Ectodermal cell (in vitro differentiated cells): ENCODE measurements at regions not wholly inside any gene's neighbourhood (a gene's known extent, or its start where the extent isn't known, plus 50 kb on each side); places are given as distances from the start of the nearest gene placed in this dataset.
"Not testable (repeated sequence)": the region's sequence is repeated elsewhere in the genome, so short reads cannot be mapped to it uniquely, and the experiment has no call there.

Source experiments
- H3K27ac ChIP-seq: 2 replicates; pipeline ENCODE4 v1.7.0; 2013; ENCODE audit warnings: mild to moderate bottlenecking, low read depth, low read length; ENCODE audit not compliant: insufficient read depth, poor library complexity, severe bottlenecking
- H3K27me3 ChIP-seq: 2 replicates; pipeline ENCODE4 v1.7.0; 2013; ENCODE audit warnings: mild to moderate bottlenecking, low read length; ENCODE audit not compliant: insufficient read depth, control insufficient read depth, poor library complexity, severe bottlenecking
- H3K36me3 ChIP-seq: one replicate; pipeline ENCODE4 v1.7.0; 2013; ENCODE audit warnings: low read length; ENCODE audit not compliant: control insufficient read depth, insufficient read depth
- H3K4me1 ChIP-seq: one replicate; pipeline ENCODE4 v1.7.0; 2013; ENCODE audit warnings: low read length; ENCODE audit not compliant: control insufficient read depth, insufficient read depth
- H3K4me3 ChIP-seq: 2 replicates; pipeline ENCODE4 v1.7.0; 2013; ENCODE audit warnings: low read depth, low read length, control low read depth; ENCODE audit not compliant: insufficient read depth
- H3K9me3 ChIP-seq: 2 replicates; pipeline ENCODE4 v1.7.0; 2013; ENCODE audit warnings: mild to moderate bottlenecking, low read length, moderate library complexity; ENCODE audit not compliant: control insufficient read depth
- WGBS, 2 experiments: methylation state at CpG; one replicate each; pipeline ENCODE4 v1.1.7; 2013; ENCODE audit warnings: missing lambda C conversion rate in 2 of 2; 5-methylcytosine and 5-hydroxymethylcytosine counted together

- H3K27me3 ChIP-seq, result no peaks in the 10 kb centered on the region
- no peaks in the 10 kb centered on the region for H3K36me3 ChIP-seq
- H3K27ac ChIP-seq, result no peak overlapping the region
- H3K9me3 ChIP-seq, result no peaks in the 10 kb centered on the region
- no peaks in the 10 kb centered on the region for H3K4me1 ChIP-seq
- no peak overlapping the region for H3K4me3 ChIP-seq
Measured at GRCh38 chr4:19566041-19566440, 685.7 kb upstream of the SLIT2 start.

GRCh38 chr4:19562456-19562855 lies 689.2 kb upstream of the SLIT2 start:
- Histone ChIP-seq H3K36me3 (no peaks in the 10 kb centered on the region), H3K27ac (no peak overlapping the region)
- 90 to 93% methylated on average over 3 of the region's 3 CpGs for WGBS, 2 experiments

DNA sequence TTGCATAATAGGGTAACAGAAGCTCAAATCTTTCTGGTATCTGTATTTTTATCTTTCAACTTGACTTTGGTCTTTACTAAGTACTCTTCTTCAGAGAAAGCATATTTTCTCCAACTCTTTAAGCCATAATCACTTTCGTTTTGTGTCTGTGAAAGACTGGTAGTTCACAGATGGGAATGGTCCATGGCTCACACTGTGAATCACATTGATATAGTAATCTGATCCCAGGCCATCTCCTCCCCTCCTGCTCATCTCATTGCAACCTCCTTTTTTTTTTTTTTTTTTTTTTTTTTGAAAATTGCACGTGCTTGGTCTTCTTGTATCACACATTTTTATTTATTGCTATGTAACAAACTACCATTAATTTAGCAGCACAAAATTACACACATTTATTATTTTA lies 694.5 kb upstream of the SLIT2 start:
- Histone ChIP-seq H3K9me3 (no peaks in the 10 kb centered on the region), H3K27me3 (no peaks in the 10 kb centered on the region), H3K4me1 (no peaks in the 10 kb centered on the region), H3K36me3 (no peaks in the 10 kb centered on the region), H3K4me3 (no peak overlapping the region), H3K27ac (no peak overlapping the region)
- 60 to 100% methylated on average over 1 of the region's 2 CpGs for WGBS, 2 experiments

More at GRCh38 chr4:19562456-19562855, 689.2 kb upstream of the SLIT2 start:
- no peak overlapping the region for H3K4me3 ChIP-seq
- H3K27me3 ChIP-seq, result no peaks in the 10 kb centered on the region
- no peaks in the 10 kb centered on the region for H3K4me1 ChIP-seq
- H3K9me3 ChIP-seq, result no peaks in the 10 kb centered on the region

DNA sequence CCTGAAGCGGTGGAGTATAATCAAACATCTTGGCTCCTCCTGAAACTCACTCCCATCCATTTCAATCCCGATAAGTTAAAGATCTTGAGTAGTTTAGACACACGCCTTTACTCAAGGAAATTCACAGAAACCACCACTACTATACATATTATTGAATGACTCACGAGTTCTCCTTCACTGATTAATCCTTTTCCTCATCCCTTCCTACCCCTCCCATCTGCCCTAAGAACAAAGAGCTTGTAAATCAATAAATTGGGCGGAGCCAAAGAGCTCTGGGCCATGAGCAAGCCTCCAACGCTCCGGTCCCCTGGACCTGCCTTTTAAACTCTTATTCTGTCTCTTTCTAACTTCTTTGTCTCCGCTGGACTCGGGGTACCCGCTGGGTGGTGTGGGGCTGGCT lies 695.4 kb upstream of the SLIT2 start:
- not testable (repeated sequence) for H3K4me3 ChIP-seq, H3K27me3 ChIP-seq, H3K4me1 ChIP-seq, H3K27ac ChIP-seq, H3K9me3 ChIP-seq, H3K36me3 ChIP-seq
- 90 to 93% methylated on average over 9 to 10 of the region's 10 CpGs for WGBS, 2 experiments

GRCh38 chr4:19547463-19547862 lies 704.2 kb upstream of the SLIT2 start:
- Histone ChIP-seq H3K4me1 (no peaks in the 10 kb centered on the region), H3K36me3 (no peaks in the 10 kb centered on the region), H3K4me3 (no peak overlapping the region), H3K27ac (no peak overlapping the region), H3K9me3 (no peaks in the 10 kb centered on the region), H3K27me3 (no peaks in the 10 kb centered on the region)
- WGBS, 2 experiments, result 88 to 90% methylated on average over 2 of the region's 2 CpGs

GRCh38 chr4:19544446-19545125 lies 707.1 kb upstream of the SLIT2 start:
- H3K36me3 ChIP-seq, result no peaks in the 10 kb centered on the region
- no peak overlapping the region for H3K4me3 ChIP-seq
- H3K27ac ChIP-seq, result no peak overlapping the region
- no peaks in the 10 kb centered on the region for H3K4me1 ChIP-seq
- WGBS, 2 experiments, result 96 to 100% methylated on average over 3 to 4 of the region's 4 CpGs
- no peaks in the 10 kb centered on the region for H3K9me3 ChIP-seq
- H3K27me3 ChIP-seq, result no peaks in the 10 kb centered on the region

DNA sequence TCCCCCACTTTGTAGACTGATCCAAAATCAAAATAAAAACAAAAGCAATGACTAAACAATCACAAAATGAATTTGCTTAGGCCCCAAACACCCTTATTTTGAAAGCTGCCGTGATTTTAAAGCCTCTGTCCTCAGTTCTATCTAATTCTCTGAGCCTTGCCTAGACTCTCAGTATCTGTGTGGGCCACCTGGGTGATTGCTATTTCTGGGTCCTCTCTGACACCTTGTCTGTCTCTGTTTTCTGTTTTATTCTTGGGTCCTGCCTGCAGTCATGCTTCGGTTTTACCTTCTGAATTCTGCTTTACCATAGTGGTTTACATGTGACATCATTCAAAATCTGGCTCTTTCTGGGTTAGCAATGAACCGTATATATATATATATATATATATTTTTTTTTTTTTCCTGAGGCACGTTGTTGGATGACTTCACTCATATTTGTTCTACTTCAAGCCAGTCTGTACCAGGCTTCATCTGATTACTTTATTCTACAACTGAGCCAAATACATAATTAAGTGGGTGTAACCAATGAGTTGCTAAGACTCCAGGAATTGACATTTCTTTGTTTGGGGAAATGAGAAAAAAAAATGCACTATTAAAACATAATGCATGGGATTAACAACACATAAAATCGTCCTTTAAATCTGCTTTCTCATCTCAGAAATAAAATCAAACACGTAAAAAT lies 710.7 kb upstream of the SLIT2 start:
- Histone ChIP-seq H3K9me3 (no peaks in the 10 kb centered on the region), H3K27me3 (no peaks in the 10 kb centered on the region), H3K36me3 (no peaks in the 10 kb centered on the region), H3K4me1 (no peaks in the 10 kb centered on the region), H3K4me3 (no peak overlapping the region), H3K27ac (no peak overlapping the region)
- 89 to 96% methylated on average over 3 to 4 of the region's 6 CpGs for WGBS, 2 experiments

GRCh38 chr4:19539201-19539600 lies 712.5 kb upstream of the SLIT2 start:
- Histone ChIP-seq H3K27ac (no peak overlapping the region), H3K36me3 (no peaks in the 10 kb centered on the region), H3K9me3 (no peaks in the 10 kb centered on the region), H3K27me3 (no peaks in the 10 kb centered on the region), H3K4me1 (no peaks in the 10 kb centered on the region), H3K4me3 (no peak overlapping the region)
- 88 to 92% methylated on average over 3 of the region's 3 CpGs for WGBS, 2 experiments

DNA sequence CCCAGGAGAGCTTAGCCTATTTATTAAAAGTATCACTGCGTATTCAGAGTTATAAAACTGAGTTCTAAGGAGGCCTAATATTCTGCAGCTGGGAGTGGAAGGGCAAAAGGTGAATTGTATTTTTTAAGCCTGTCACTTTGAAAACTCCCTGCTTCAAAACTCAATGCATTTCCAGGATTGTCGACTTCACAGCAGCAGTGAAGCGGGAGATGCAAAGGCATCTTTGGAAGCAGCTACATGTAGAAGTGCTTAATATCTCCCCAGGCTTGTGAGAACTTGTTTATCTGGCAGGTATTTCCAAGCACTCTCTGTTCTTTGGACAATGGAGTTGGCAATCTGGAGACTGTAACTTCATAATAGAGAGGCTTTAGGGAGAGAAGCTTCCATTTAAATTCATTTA lies 717.5 kb upstream of the SLIT2 start:
- WGBS, 2 experiments, result 95% methylated on average over 3 of the region's 3 CpGs

DNA sequence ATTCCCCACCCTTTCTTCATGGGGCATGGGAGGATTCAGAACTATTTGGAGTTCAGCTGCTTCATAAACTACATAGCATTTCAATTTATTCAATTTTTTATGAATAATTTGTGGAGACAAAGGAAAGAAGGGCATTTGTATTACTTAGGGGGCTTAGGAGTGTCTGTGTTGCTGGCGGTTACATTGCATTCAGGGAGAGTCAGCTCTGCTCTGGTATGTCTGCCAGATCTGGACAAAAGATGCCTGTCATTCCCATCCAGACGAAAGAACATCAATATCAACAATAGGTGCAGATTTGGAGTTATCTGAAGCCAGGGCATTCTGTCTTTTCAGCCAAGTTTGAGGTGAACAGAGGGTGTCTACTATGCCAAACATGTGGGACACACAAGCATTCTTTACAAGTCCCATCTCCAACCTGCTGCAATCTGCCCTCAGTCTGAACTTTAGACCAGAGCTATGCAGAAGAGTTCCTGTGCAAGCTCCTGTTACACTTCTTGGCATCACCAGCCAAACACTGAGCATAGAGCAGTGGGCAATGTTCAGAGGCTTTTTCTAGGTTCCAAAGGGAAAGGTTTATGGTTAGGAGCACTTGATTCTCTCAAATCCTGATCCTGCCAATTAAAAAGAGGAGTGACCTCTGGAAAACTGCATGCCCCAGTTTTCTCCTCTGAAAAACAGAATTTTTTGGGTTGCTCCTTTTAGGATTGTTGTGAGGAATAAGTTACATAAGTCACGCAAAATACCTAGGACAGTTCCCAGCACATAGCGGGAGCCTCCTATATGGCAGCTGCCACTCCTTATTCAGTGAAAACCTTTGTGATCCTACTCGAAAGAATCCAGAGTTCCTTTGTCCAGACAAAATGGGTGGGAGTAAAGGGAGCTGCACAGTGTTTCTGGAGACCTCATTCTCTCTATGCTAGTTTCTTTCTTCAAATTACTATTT lies 719.5 kb upstream of the SLIT2 start:
- Histone ChIP-seq H3K27ac (no peak overlapping the region), H3K36me3 (no peaks in the 10 kb centered on the region), H3K4me1 (no peaks in the 10 kb centered on the region), H3K27me3 (no peaks in the 10 kb centered on the region), H3K4me3 (no peak overlapping the region), H3K9me3 (no peaks in the 10 kb centered on the region)
- 78 to 82% methylated on average over 5 of the region's 5 CpGs for WGBS, 2 experiments

More for the DNA sequence above, 717.5 kb upstream of the SLIT2 start:
- Histone ChIP-seq H3K36me3 (no peaks in the 10 kb centered on the region), H3K4me3 (no peak overlapping the region), H3K9me3 (no peaks in the 10 kb centered on the region), H3K27me3 (no peaks in the 10 kb centered on the region), H3K4me1 (no peaks in the 10 kb centered on the region), H3K27ac (no peak overlapping the region)
